ENCODE measurements at regions not wholly inside any gene's neighbourhood (a gene's known extent, or its start where the extent isn't known, plus 50 kb on each side); places are given as distances from the start of the nearest gene placed in this dataset.
"Not testable (repeated sequence)": the region's sequence is repeated elsewhere in the genome, so short reads cannot be mapped to it uniquely, and the experiment has no call there.

DNA sequence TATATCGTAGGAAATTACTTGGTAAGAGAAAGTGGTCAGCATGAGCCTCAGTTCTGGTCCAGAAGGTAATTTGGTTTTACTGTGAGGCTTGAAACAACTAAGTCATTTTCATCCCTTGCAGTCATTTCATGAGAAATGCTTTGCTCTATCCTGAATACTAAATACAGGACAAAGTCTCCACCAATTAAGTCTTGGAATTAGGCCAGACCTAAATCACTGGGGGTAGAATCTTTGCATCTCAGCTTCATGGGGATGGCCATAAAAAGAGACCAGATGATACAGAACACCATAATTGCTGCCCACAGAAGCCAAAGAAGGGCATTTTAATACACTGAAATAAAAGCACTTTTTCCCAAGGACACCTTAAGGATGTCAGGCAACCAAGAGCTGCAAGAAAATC, 277.9 kb upstream of the DCN start:
- no peak overlapping the region for H3K27ac ChIP-seq
- TF ChIP-seq, protein P1, sequence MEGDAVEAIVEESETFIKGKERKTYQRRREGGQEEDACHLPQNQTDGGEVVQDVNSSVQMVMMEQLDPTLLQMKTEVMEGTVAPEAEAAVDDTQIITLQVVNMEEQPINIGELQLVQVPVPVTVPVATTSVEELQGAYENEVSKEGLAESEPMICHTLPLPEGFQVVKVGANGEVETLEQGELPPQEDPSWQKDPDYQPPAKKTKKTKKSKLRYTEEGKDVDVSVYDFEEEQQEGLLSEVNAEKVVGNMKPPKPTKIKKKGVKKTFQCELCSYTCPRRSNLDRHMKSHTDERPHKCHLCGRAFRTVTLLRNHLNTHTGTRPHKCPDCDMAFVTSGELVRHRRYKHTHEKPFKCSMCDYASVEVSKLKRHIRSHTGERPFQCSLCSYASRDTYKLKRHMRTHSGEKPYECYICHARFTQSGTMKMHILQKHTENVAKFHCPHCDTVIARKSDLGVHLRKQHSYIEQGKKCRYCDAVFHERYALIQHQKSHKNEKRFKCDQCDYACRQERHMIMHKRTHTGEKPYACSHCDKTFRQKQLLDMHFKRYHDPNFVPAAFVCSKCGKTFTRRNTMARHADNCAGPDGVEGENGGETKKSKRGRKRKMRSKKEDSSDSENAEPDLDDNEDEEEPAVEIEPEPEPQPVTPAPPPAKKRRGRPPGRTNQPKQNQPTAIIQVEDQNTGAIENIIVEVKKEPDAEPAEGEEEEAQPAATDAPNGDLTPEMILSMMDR (conservative IDR thresholded peaks at IDR 0.05) = no peak

- H3K27ac ChIP-seq = no peak overlapping the region
- TF ChIP-seq, protein P1 (conservative IDR thresholded peaks at IDR 0.05) = no peak
These were observed 272.7 kb upstream of the DCN start for GRCh38 chr12:91455321-91455720.

DNA sequence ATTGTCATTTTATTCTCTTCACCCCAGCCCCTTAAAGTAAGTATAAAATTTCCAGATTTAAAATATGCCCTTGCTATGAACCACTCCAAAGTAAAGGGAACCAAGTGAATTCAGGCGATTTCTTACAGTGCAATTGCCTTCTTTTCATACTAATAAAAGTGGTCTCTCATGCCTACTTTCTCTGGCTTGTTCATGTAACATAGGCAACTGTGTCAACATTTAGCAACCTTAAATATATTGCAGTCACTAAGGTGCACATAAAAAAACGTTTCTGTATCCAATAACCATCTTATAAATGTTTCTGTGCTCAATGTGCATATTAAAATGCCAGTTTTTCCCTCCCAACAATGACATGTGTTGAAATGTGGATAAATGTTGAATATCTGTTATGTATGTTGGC, 271.6 kb upstream of the DCN start:
- TF ChIP-seq, protein P1 (conservative IDR thresholded peaks at IDR 0.05) = no peak
- no peak overlapping the region for H3K27ac ChIP-seq

DNA sequence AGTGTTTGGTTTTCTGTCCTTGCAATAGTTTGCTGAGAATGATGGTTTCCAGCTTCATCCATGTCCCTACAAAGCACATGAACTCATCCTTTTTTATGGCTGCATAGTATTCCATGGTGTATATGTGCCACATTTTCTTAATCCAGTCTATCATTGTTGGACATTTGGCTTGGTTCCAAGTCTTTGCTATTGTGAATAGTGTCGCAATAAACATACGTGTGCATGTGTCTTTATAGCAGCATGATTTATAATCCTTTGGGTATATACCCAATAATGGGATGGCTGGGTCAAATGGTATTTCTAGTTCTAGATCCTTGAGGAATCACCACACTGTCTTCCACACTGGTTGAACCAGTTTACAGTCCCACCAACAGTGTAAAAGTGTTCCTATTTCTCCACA, 269.8 kb upstream of the DCN start:
- H3K27ac ChIP-seq = not testable (repeated sequence)

- H3K27ac ChIP-seq = no peak overlapping the region
- TF ChIP-seq, protein P1 (conservative IDR thresholded peaks at IDR 0.05) = no peak
These were observed 259.7 kb upstream of the DCN start for GRCh38 chr12:91441993-91442952.

DNA sequence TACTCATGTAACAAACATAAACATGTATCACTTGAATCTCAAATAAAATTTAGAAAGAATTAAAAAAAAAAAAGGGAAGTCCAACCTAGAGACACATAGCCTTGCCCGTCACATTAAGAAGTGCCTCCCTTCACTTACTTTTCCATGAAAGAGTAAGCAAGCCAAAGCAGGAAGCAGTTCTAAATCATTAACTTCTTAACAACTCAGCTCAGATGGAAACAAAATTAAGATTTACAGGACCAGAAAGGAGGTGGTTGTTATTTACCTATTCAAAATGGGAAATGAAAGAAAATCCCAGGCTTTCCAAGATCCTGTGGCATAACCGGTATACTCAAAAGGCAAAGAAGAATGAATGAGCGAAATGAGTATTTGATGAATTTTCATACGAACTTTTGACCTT, 258.6 kb upstream of the DCN start:
- TF ChIP-seq, protein P1 (conservative IDR thresholded peaks at IDR 0.05) = no peak
- H3K27ac ChIP-seq = no peak overlapping the region

GRCh38 chr12:91434081-91434480, 251.5 kb upstream of the DCN start:
- TF ChIP-seq, protein P1 (conservative IDR thresholded peaks at IDR 0.05) = no peak
- H3K27ac ChIP-seq = peak overlapping the region; percentile 64

GRCh38 chr12:91432755-91433154, 250.1 kb upstream of the DCN start:
- no peak overlapping the region for H3K27ac ChIP-seq

More at GRCh38 chr12:91432755-91433154, 250.1 kb upstream of the DCN start:
- TF ChIP-seq, protein P1 (conservative IDR thresholded peaks at IDR 0.05) = no peak
